Peyer's patch (tissue), 4 donors: ENCODE measurements at regions not wholly inside any gene's neighbourhood (a gene's known extent, or its start where the extent isn't known, plus 50 kb on each side); places are given as distances from the start of the nearest gene placed in this dataset.

Experiments
- CTCF ChIP-seq, 6 experiments: fragments of 450-650 bp in 4 of 6; fragments of 200-600 bp in 2 of 6; sonication (generic) in 1 of 6; IDR thresholded peaks; one replicate each; pipeline ENCODE4 v1.5.1; 2017 to 2019; ENCODE audit warnings: antibody characterized with exemption in 6 of 6, mild to moderate bottlenecking in 3 of 6, moderate library complexity in 1 of 6
- POLR2A ChIP-seq, 2 donors: fragments of 450-650 bp; IDR thresholded peaks; one replicate each; pipeline ENCODE4 v1.5.1; 2017; ENCODE audit warnings: antibody characterized with exemption in 2 of 2, mild to moderate bottlenecking in 2 of 2, moderate library complexity in 2 of 2

- no peak for TF ChIP-seq CTCF (IDR thresholded peaks at IDR 0.05)
- no peak for TF ChIP-seq POLR2A (IDR thresholded peaks at IDR 0.05)
These were observed 135.8 kb upstream of the ABCB5 start for GRCh38 chr7:20479706-20480105.
